ENCODE measurements at regions not wholly inside any gene's neighbourhood (a gene's known extent, or its start where the extent isn't known, plus 50 kb on each side); places are given as distances from the start of the nearest gene placed in this dataset.

DNA sequence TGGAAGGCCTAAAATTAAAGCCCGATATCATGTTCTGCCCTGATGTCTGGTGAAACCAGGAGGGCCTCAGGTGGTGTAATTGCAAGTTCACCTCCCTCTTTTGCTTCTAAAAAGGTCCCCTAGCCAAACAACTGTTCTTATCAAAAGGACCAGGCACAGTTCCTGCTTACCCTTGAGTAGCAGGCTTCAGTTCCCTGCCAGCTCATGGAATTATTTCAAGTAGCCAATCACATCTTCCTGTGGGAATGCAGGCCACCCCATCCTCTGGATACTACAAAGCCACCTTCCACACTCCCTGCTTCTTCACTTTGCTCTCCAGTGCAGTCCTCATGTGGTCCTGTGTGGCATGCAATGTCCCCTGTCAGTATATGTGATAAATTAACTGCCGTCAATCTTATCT lies 97.7 kb upstream of the GALNT17 start:
- Mint-ChIP-seq H3K9me3 (peaks cover 27% of the 10 kb centered on the region), H3K4me1 (no peaks in the 10 kb centered on the region), H3K36me3 (ENCODE audit: low read depth) (no peaks in the 10 kb centered on the region), H3K27ac (no peak overlapping the region), H3K27me3 (no peaks in the 10 kb centered on the region), H3K4me3 (no peak overlapping the region)
- no peak for DNase-seq
- POLR2A ChIA-PET, result no interaction called here
- CTCF ChIA-PET, result interaction anchor here (0.6 kb wide), 1 partner anchor 455 kb away, joined by 3 read pairs; no protein-coding TSS in a partner anchor

GRCh38 chr7:71042591-71042990 lies 89.4 kb upstream of the GALNT17 start:
- no peak overlapping the region for H3K4me3 Mint-ChIP-seq
- no peaks in the 10 kb centered on the region for H3K36me3 Mint-ChIP-seq (ENCODE audit: low read depth)
- H3K27ac Mint-ChIP-seq, result no peak overlapping the region
- no peaks in the 10 kb centered on the region for H3K27me3 Mint-ChIP-seq
- no peak for DNase-seq
- POLR2A ChIA-PET, result no interaction called here
- CTCF ChIA-PET, result interaction anchor here (0.6 kb wide), 1 partner anchor 49 kb away, joined by 5 read pairs; no protein-coding TSS in a partner anchor
- H3K4me1 Mint-ChIP-seq, result no peaks in the 10 kb centered on the region
- H3K9me3 Mint-ChIP-seq, result peaks cover 20% of the 10 kb centered on the region

DNA sequence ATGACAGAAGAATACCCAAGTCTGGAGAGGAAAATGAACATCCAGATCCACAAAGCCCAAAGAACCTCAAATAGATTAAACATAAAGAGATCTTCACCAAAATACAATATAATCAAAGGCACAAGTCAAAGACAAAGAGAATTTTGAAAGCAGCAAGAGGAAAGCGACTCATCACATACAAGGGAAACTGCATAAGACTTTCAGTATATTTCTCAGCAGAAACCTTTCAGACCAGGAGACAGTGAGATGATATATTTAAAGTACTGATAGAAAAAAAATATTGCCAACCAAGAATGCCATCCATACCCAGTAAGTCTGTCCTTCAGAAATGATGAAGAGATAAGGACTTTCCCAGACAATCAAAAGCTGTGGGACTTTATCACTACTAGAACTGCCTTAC lies 81.5 kb upstream of the GALNT17 start:
- ChIA-PET CTCF (no interaction called here), POLR2A (no interaction called here)
- Mint-ChIP-seq H3K27me3 (no peaks in the 10 kb centered on the region), H3K36me3 (ENCODE audit: low read depth) (no peaks in the 10 kb centered on the region), H3K4me1 (no peaks in the 10 kb centered on the region), H3K9me3 (peaks cover 15% of the 10 kb centered on the region), H3K27ac (no peak overlapping the region), H3K4me3 (no peak overlapping the region)
- DNase-seq, result no peak

- DNase-seq, result no peak
- no peaks in the 10 kb centered on the region for H3K4me1 Mint-ChIP-seq
- CTCF ChIA-PET, result no interaction called here
- POLR2A ChIA-PET, result no interaction called here
- no peak overlapping the region for H3K4me3 Mint-ChIP-seq
- H3K9me3 Mint-ChIP-seq, result peaks cover 12% of the 10 kb centered on the region
- no peak overlapping the region for H3K27ac Mint-ChIP-seq
- no peaks in the 10 kb centered on the region for H3K27me3 Mint-ChIP-seq
- no peaks in the 10 kb centered on the region for H3K36me3 Mint-ChIP-seq (ENCODE audit: low read depth)
Measured at GRCh38 chr7:71055504-71055903, 76.4 kb upstream of the GALNT17 start.

DNA sequence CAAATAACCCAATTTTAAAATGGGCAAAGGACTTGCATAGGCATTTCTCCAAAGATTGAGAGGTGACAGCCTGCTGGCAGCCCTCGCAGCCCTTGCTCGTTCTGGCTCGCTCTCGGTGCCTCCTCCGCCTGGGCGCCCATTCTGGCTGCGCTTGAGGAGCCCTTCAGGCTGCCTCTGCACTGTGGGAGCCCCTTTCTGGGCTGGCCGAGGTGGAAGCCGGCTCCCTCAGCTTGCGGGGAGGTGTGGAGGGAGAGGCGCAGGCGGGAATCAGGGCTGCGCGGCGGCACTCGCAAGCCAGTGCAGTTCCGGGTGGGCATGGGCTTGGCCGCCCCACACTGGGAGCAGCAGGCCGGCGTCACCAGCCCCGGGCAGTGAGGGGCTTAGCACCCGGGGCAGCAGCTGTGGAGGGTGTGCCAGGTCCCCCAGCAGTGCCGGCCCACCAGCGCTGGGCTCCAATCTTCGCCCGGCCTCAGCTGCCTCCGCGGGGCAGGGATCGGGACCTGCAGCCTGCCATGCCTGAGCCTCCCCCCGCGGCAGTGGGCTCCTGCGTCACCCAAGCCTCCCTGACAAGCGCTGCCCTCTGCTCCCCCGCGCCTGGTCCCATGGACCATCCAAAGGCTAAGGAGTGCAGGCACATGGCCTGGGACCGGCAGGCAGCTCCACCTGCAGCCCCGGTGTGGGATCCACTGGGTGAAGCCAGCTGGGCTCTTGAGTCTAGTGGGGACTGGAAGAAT lies 54.0 kb upstream of the GALNT17 start:
- H3K27ac Mint-ChIP-seq, result no peak overlapping the region
- DNase-seq, result no peak
- H3K4me3 Mint-ChIP-seq, result no peak overlapping the region
- no peaks in the 10 kb centered on the region for H3K4me1 Mint-ChIP-seq
- POLR2A ChIA-PET, result no interaction called here
- CTCF ChIA-PET, result no interaction called here
- H3K9me3 Mint-ChIP-seq, result peaks cover 32% of the 10 kb centered on the region
- no peaks in the 10 kb centered on the region for H3K36me3 Mint-ChIP-seq (ENCODE audit: low read depth)
- no peaks in the 10 kb centered on the region for H3K27me3 Mint-ChIP-seq
